Peyer's patch (tissue), 4 donors: ENCODE measurements at regions not wholly inside any gene's neighbourhood (a gene's known extent, or its start where the extent isn't known, plus 50 kb on each side); places are given as distances from the start of the nearest gene placed in this dataset.

Experiments
- POLR2A ChIP-seq, 2 donors: fragments of 450-650 bp; IDR thresholded peaks; one replicate each; pipeline ENCODE4 v1.5.1; 2017; ENCODE audit warnings: antibody characterized with exemption in 2 of 2, mild to moderate bottlenecking in 2 of 2, moderate library complexity in 2 of 2
- TF ChIP-seq, protein P1 (sequence below), 6 experiments: fragments of 450-650 bp in 4 of 6; fragments of 200-600 bp in 2 of 6; sonication (generic) in 1 of 6; IDR thresholded peaks; one replicate each; pipeline ENCODE4 v1.5.1; 2017 to 2019; ENCODE audit warnings: antibody characterized with exemption in 6 of 6, mild to moderate bottlenecking in 3 of 6, moderate library complexity in 1 of 6

DNA sequence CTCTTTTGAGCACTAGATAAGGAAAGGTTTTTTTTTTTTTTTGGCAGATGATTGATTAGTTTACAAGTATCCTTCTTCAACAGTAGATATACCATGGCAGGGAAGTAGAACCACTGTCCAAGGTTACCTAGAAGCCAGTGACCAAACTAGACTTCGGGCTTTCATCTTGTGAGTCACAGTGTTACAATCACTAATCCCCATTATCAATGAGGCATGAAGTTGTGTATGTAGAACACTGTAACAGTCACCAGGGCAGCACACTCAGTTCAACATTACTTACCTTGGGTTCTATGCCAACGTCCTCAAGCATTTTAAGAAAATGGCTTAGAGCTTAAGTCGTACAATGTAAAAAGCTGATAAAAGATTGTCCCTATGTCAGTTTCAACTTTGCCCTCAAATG is 430.9 kb downstream of the ETS1 start:
- TF ChIP-seq, protein P1, sequence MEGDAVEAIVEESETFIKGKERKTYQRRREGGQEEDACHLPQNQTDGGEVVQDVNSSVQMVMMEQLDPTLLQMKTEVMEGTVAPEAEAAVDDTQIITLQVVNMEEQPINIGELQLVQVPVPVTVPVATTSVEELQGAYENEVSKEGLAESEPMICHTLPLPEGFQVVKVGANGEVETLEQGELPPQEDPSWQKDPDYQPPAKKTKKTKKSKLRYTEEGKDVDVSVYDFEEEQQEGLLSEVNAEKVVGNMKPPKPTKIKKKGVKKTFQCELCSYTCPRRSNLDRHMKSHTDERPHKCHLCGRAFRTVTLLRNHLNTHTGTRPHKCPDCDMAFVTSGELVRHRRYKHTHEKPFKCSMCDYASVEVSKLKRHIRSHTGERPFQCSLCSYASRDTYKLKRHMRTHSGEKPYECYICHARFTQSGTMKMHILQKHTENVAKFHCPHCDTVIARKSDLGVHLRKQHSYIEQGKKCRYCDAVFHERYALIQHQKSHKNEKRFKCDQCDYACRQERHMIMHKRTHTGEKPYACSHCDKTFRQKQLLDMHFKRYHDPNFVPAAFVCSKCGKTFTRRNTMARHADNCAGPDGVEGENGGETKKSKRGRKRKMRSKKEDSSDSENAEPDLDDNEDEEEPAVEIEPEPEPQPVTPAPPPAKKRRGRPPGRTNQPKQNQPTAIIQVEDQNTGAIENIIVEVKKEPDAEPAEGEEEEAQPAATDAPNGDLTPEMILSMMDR (IDR thresholded peaks at IDR 0.05) = no peak
- TF ChIP-seq POLR2A (IDR thresholded peaks at IDR 0.05) = no peak
